Choroid plexus epithelial cell (primary cell): ENCODE measurements at regions not wholly inside any gene's neighbourhood (a gene's known extent, or its start where the extent isn't known, plus 50 kb on each side); places are given as distances from the start of the nearest gene placed in this dataset.

Source experiments
- DNase-seq: peaks from one replicate; pipeline ENCODE4 v3.0.0-alpha.2; 2010; ENCODE audit warnings: low read depth
- H3K4me3 ChIP-seq: 2 replicates; pipeline ENCODE4 v1.5.1; 2011; ENCODE audit warnings: low read depth, mild to moderate bottlenecking, control low read depth, low read length, moderate library complexity
- CTCF ChIP-seq: conservative IDR thresholded peaks from 2 replicates; pipeline ENCODE4 v1.5.1; 2011; ENCODE audit warnings: low read depth, mild to moderate bottlenecking, control low read depth, inconsistent platforms, low read length, moderate library complexity

GRCh38 chr9:126154869-126155268 lies 171.8 kb upstream of the MVB12B start:
- no peak for DNase-seq
- TF ChIP-seq CTCF = no peak
- no peak overlapping the region for H3K4me3 ChIP-seq

GRCh38 chr9:126155756-126156664 lies 170.6 kb upstream of the MVB12B start:
- TF ChIP-seq CTCF = no peak
- DNase-seq = no peak
- H3K4me3 ChIP-seq = no peak overlapping the region

GRCh38 chr9:126156898-126157297 lies 169.7 kb upstream of the MVB12B start:
- H3K4me3 ChIP-seq = no peak overlapping the region
- no peak for DNase-seq
- no peak for TF ChIP-seq CTCF

GRCh38 chr9:126157423-126157822 lies 169.2 kb upstream of the MVB12B start:
- no peak for TF ChIP-seq CTCF
- no peak for DNase-seq
- no peak overlapping the region for H3K4me3 ChIP-seq

GRCh38 chr9:126157826-126158587 lies 168.6 kb upstream of the MVB12B start:
- DNase-seq = no peak
- TF ChIP-seq CTCF = no peak
- no peak overlapping the region for H3K4me3 ChIP-seq

GRCh38 chr9:126158588-126159429 lies 167.8 kb upstream of the MVB12B start:
- no peak overlapping the region for H3K4me3 ChIP-seq
- no peak for TF ChIP-seq CTCF
- DNase-seq = no peak
